ENCODE measurements at regions not wholly inside any gene's neighbourhood (a gene's known extent, or its start where the extent isn't known, plus 50 kb on each side); places are given as distances from the start of the nearest gene placed in this dataset.

GRCh38 chr9:115997923-115998322, 155.7 kb upstream of the PAPPA start (continued):
- TF ChIP-seq IRF1 (CRISPR knock-in tag; IDR thresholded peaks at IDR 0.05) (no peak), FOXJ3 (CRISPR knock-in tag; IDR thresholded peaks at IDR 0.05; ENCODE audit: borderline replicate concordance) (no peak), TEAD1 (CRISPR knock-in tag; IDR thresholded peaks at IDR 0.05) (no peak), ZNF232 (CRISPR knock-in tag; IDR thresholded peaks at IDR 0.05) (no peak)
- TF ChIP-seq, protein P1, sequence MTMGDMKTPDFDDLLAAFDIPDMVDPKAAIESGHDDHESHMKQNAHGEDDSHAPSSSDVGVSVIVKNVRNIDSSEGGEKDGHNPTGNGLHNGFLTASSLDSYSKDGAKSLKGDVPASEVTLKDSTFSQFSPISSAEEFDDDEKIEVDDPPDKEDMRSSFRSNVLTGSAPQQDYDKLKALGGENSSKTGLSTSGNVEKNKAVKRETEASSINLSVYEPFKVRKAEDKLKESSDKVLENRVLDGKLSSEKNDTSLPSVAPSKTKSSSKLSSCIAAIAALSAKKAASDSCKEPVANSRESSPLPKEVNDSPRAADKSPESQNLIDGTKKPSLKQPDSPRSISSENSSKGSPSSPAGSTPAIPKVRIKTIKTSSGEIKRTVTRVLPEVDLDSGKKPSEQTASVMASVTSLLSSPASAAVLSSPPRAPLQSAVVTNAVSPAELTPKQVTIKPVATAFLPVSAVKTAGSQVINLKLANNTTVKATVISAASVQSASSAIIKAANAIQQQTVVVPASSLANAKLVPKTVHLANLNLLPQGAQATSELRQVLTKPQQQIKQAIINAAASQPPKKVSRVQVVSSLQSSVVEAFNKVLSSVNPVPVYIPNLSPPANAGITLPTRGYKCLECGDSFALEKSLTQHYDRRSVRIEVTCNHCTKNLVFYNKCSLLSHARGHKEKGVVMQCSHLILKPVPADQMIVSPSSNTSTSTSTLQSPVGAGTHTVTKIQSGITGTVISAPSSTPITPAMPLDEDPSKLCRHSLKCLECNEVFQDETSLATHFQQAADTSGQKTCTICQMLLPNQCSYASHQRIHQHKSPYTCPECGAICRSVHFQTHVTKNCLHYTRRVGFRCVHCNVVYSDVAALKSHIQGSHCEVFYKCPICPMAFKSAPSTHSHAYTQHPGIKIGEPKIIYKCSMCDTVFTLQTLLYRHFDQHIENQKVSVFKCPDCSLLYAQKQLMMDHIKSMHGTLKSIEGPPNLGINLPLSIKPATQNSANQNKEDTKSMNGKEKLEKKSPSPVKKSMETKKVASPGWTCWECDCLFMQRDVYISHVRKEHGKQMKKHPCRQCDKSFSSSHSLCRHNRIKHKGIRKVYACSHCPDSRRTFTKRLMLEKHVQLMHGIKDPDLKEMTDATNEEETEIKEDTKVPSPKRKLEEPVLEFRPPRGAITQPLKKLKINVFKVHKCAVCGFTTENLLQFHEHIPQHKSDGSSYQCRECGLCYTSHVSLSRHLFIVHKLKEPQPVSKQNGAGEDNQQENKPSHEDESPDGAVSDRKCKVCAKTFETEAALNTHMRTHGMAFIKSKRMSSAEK (CRISPR knock-in tag; IDR thresholded peaks at IDR 0.05; ENCODE audit: borderline replicate concordance), result no peak

GRCh38 chr9:115998666-115999065, 154.9 kb upstream of the PAPPA start:
- TF ChIP-seq ZNF317 (CRISPR knock-in tag; IDR thresholded peaks at IDR 0.05; ENCODE audit: borderline replicate concordance, low read depth) (no peak), CBFB (CRISPR knock-in tag; IDR thresholded peaks at IDR 0.05; ENCODE audit: low read depth) (no peak), GTF2I (CRISPR knock-in tag; conservative IDR thresholded peaks at IDR 0.05) (no peak), NFATC4 (CRISPR knock-in tag; IDR thresholded peaks at IDR 0.05) (no peak), ELF4 (CRISPR knock-in tag; IDR thresholded peaks at IDR 0.05; ENCODE audit: low read depth) (no peak), MAX (CRISPR knock-in tag; IDR thresholded peaks at IDR 0.05) (no peak), NR1H2 (CRISPR knock-in tag; IDR thresholded peaks at IDR 0.05) (no peak), GABPB1 (CRISPR knock-in tag; IDR thresholded peaks at IDR 0.05) (no peak), CREB1 (CRISPR knock-in tag; IDR thresholded peaks at IDR 0.05) (no peak), ZNF138 (CRISPR knock-in tag; conservative IDR thresholded peaks at IDR 0.05) (no peak), ZBTB21 (CRISPR knock-in tag; IDR thresholded peaks at IDR 0.05; ENCODE audit: borderline replicate concordance) (no peak), ZNF671 (CRISPR knock-in tag; IDR thresholded peaks at IDR 0.05) (no peak), FOXP1 (CRISPR knock-in tag; IDR thresholded peaks at IDR 0.05; ENCODE audit: borderline replicate concordance) (no peak), ZNF425 (CRISPR knock-in tag; conservative IDR thresholded peaks at IDR 0.05) (no peak)
- TF ChIP-seq, protein P2, sequence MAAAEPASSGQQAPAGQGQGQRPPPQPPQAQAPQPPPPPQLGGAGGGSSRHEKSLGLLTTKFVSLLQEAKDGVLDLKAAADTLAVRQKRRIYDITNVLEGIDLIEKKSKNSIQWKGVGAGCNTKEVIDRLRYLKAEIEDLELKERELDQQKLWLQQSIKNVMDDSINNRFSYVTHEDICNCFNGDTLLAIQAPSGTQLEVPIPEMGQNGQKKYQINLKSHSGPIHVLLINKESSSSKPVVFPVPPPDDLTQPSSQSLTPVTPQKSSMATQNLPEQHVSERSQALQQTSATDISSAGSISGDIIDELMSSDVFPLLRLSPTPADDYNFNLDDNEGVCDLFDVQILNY (CRISPR knock-in tag; IDR thresholded peaks at IDR 0.05), result no peak
- TF ChIP-seq, protein P3, sequence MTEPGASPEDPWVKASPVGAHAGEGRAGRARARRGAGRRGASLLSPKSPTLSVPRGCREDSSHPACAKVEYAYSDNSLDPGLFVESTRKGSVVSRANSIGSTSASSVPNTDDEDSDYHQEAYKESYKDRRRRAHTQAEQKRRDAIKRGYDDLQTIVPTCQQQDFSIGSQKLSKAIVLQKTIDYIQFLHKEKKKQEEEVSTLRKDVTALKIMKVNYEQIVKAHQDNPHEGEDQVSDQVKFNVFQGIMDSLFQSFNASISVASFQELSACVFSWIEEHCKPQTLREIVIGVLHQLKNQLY (CRISPR knock-in tag; IDR thresholded peaks at IDR 0.05), result no peak
- CTCF ChIA-PET, result no interaction called here

More at GRCh38 chr9:115998666-115999065, 154.9 kb upstream of the PAPPA start:
- ATAC-seq (no peak), DNase-seq (ENCODE audit: low spot score) (no peak)
- Mint-ChIP-seq H3K4me1 (no peaks in the 10 kb centered on the region), H3K27me3 (ENCODE audit: low read depth) (no peaks in the 10 kb centered on the region), H3K9me3 (peaks cover 11% of the 10 kb centered on the region), H3K4me3 (no peak overlapping the region), H3K36me3 (no peaks in the 10 kb centered on the region), H3K27ac (no peak overlapping the region)
- POLR2A ChIA-PET, result no interaction called here
